GM23338 (cell line): ENCODE measurements at regions not wholly inside any gene's neighbourhood (a gene's known extent, or its start where the extent isn't known, plus 50 kb on each side); places are given as distances from the start of the nearest gene placed in this dataset.

Experiments
- CREB1 ChIP-seq: fragments of 250-450 bp; sonication (Bioruptor Pico); IDR thresholded peaks from 2 replicates; pipeline ENCODE4 v1.5.0; 2020; ENCODE audit warnings: low read depth, mild to moderate bottlenecking, moderate library complexity
- CTCF ChIP-seq, 2 experiments: fragments of 200-600 bp in 1 of 2; sonication (generic) in 1 of 2; conservative IDR thresholded peaks; 2 replicates each; pipeline versions ENCODE4 v1.5.1 to v1.6.1; 2016 to 2017; ENCODE audit warnings: antibody characterized with exemption in 2 of 2, low read depth in 2 of 2, mild to moderate bottlenecking in 2 of 2, moderate library complexity in 1 of 2
- EZH2 ChIP-seq: fragments of 200-600 bp; sonication (generic); IDR thresholded peaks from one replicate; pipeline ENCODE4 v1.8.0; 2017; ENCODE audit warnings: antibody characterized with exemption, mild to moderate bottlenecking, low read depth; ENCODE audit not compliant: unreplicated experiment
- EZH2phosphoT487 ChIP-seq: fragments of 200-600 bp; sonication (generic); IDR thresholded peaks from one replicate; pipeline ENCODE4 v1.8.1; 2018; ENCODE audit warnings: antibody characterized with exemption; ENCODE audit not compliant: unreplicated experiment
- JUNB ChIP-seq: IDR thresholded peaks from one replicate; pipeline ENCODE4 v1.6.1; 2016; ENCODE audit warnings: antibody characterized with exemption; ENCODE audit not compliant: unreplicated experiment
- POLR2AphosphoS5 ChIP-seq: IDR thresholded peaks from 2 replicates; pipeline ENCODE4 v1.6.1; 2016; ENCODE audit warnings: antibody characterized with exemption, low read depth
- REST ChIP-seq: IDR thresholded peaks from one replicate; pipeline ENCODE4 v1.6.1; 2018; ENCODE audit warnings: antibody characterized with exemption; ENCODE audit not compliant: unreplicated experiment
- ZNF462 ChIP-seq: fragments of 250-450 bp; sonication (Bioruptor Pico); IDR thresholded peaks from 2 replicates; pipeline ENCODE4 v1.5.0; 2020; ENCODE audit warnings: mild to moderate bottlenecking, moderate library complexity

- TF ChIP-seq EZH2 (no peak), CTCF (conservative IDR thresholded peaks at IDR 0.05; ENCODE audit: low read depth in 2 of 2) (no peak), EZH2phosphoT487 (no peak), CREB1 (CRISPR knock-in tag) (no peak), JUNB (no peak), POLR2AphosphoS5 (no peak), REST (no peak), ZNF462 (CRISPR knock-in tag) (0 out of 2 replicates have a peak, but pooled peaks have one; percentile 23)
Measured at GRCh38 chr1:181405584-181405983, 77.7 kb upstream of the CACNA1E start.
